Erythroblast (primary cell): ENCODE measurements at regions not wholly inside any gene's neighbourhood (a gene's known extent, or its start where the extent isn't known, plus 50 kb on each side); places are given as distances from the start of the nearest gene placed in this dataset.

Experiments used
- GATA1 ChIP-seq: IDR thresholded peaks from 2 replicates; pipeline ENCODE4 v1.6.1; 2011; ENCODE audit warnings: low read depth, mild to moderate bottlenecking, control low read depth, low read length, moderate library complexity
- POLR2A ChIP-seq: IDR thresholded peaks from 2 replicates; pipeline ENCODE4 v1.6.1; 2011; ENCODE audit warnings: mild to moderate bottlenecking, low read length

GRCh38 chr18:40860189-40860588, 1094.8 kb upstream of the PIK3C3 start:
- no peak for TF ChIP-seq POLR2A
- TF ChIP-seq GATA1, result no peak
